ENCODE measurements at regions not wholly inside any gene's neighbourhood (a gene's known extent, or its start where the extent isn't known, plus 50 kb on each side); places are given as distances from the start of the nearest gene placed in this dataset.
"Not testable (repeated sequence)": the region's sequence is repeated elsewhere in the genome, so short reads cannot be mapped to it uniquely, and the experiment has no call there.

DNA sequence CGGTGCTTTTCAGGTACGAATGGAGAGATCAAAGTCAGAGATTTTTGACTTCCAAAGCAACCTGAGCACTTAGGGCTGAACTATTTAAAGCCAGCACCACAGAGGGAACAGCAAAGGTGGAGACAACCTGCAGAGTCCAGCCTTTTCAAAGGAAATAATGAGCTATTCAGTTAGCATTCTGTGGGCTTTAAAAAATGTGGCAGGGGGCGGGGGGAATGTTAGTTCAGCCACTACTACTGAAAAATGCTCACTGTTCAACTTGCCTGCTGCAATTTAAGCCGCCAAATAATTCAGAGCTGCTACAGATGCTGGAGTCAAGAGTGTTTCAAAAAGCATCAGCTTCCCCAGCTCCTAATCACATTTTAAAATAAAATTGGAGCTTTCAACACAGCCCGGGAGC, 473.3 kb upstream of the PLXNA2 start:
- DNase-seq (ENCODE audit: low spot score) = no peak

DNA sequence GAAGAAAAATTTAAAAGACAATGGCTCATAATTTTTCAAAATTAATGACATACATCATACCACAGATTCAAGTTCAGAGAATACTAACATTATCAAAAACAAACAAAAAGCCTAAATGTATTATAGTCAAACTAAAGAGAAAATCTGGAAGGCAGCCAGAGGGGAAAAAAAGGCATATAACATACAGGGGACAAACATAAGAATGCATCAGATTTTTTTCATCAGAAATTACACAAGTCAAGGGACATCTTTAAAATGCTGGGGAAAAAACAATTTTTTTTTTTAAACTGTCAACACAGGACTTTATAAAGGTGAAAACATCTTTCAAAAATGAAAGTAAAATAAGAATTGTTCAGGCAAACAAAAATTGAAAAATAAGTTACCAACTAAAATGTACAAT, 478.4 kb upstream of the PLXNA2 start:
- DNase-seq (ENCODE audit: low spot score) = no peak

DNA sequence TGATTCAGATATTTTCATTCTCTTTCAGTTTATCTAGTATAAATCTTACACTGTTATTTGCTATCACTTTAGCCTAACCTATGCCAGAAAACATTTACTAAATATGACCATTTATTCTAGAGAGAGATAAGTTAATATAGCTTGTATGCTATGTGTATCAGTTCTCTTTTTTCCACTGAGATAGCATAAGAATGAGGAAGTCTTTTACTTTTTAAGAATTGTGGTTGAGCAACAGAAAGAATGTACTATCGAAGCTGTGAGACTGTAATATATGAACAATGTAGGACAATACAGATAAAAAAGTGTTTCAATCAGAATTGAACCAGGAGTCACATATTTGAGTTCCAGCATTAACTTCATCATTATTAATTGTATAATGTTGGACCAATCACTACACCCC, 479.9 kb upstream of the PLXNA2 start:
- no peak for DNase-seq (ENCODE audit: low spot score)

DNA sequence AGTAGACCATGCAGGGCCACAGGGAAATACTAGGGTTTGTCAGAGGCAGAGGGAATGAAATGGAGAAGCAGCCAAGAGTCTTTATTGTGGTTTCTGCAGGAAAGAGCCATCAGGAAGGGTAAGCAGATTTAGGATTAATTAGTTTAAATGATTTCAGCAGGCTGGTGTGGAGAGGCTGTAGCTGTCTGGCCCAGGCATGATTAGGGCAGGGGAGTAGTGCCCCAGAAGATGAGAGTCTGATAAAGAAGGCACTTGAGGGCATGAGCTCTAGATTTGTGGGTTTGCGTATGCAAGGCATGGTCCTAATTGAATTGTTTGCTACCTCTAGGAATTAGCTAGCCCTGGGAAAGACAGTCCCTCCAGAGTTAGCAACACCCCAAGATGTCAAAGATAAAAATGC, 484.6 kb upstream of the PLXNA2 start:
- DNase-seq (ENCODE audit: low spot score) = no peak

DNA sequence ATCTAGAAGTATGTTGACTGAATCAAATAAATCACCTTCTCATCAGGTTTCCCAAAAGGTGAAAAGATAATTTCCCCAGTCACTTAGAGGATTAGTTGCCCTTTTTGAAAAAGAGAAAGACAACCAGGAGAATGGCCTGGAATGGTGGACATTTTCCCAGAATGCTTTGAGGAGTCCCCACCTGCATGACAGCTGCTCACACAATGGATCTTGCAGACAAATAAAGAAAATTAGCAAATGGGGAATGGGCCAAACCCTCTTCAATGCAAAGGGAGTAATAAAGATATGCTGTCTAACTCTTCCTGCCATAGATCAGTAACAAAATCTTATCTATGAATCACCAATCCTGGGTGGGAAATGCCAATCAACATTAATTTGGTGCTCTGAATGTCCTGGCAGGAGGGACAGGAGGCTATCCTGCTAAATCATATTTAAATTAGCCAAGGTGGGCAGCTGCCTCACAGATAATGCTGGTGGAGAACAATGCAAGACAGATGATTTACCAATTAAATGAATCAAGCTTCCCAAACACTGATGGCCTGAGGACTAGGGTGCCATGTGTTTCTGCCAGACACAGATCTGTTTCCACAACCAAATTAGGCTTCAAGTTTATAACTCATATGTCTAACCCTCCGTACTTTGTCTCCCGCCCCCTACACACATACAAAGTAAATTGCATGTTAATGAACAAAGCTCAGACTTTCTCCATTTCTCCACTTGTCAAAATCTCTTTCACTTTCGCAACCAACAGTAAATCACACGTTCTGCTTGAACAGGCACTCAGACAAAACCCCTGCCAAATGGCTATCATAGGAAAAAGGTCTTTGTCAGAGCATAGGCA, 488.0 kb upstream of the PLXNA2 start:
- DNase-seq (ENCODE audit: low spot score) = no peak

DNA sequence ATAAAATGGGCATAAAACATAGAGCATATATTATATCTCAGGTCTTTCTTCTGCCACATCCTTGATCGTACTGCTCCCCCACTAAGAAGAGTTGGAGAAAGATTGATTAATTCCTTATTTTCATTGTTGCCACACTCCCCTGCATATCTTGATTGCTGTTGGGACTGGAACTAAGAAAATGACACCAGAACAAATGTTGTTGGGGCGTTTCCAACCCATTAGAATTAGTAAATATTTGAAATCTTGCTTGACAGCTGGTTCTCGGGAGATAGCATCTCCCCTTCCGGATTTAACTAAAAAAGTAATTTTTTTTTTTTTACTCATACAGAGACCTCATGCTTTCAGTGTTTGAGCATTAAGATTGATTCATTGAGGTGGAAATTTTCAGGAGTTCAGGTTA, 493.0 kb upstream of the PLXNA2 start:
- DNase-seq (ENCODE audit: low spot score) = no peak

DNA sequence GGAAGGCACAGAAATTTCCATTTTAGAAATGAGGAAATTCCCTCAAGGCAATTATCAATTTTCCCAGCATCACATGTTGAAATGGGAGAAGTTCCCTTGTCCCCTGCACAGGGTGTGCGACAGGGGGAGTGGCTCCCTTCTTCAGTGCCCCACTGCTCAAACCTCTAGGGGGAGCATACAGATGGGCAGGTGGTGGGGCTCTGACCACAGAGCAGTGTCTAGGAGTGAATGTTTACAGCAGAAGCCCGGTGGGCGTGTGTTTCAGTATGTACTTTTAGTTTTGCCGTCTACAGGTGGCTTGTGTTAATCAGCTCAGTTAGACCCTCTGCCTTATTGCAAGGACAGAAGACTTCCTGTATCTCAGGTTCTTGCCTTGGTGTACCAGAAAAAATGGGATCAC, 493.7 kb upstream of the PLXNA2 start:
- no peak for DNase-seq (ENCODE audit: low spot score)

DNA sequence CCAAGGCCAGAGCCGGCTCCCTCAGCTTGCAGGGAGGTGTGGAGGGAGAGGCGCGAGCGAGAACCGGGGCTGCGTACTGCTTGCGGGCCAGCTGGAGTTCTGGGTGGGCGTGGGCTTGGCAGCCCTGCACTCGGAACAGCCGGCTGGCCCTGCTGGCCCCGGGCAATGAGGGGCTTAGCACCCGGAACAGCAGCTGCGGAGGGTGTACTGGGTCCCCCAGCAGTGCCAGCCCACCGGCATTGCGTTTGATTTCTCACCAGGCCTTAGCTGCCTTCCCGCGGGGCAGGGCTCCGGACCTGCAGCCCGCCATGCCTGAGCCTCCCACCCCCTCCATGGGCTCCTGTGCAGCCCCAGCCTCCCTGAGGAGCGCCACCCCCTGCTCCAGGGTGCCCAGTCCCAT, 495.5 kb upstream of the PLXNA2 start:
- DNase-seq (ENCODE audit: low spot score) = not testable (repeated sequence)

DNA sequence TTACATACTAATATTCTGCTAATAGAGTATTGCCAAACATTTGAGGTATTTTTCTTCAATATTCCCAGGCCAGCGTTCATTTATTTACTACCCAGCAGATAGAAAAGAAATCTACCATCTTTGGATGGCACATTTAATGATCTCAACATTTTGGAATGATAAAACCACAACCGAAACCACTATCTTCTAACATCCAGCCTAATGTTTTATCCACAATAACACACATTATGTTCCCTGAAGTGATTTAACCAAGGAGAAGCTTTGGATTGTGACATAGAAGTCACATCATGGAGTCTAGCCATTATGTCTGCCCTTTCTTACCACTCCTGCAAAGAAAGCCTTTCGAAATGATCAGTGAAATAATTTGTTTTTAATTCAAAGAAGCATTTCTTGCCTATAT, 497.1 kb upstream of the PLXNA2 start:
- DNase-seq (ENCODE audit: low spot score) = no peak

DNA sequence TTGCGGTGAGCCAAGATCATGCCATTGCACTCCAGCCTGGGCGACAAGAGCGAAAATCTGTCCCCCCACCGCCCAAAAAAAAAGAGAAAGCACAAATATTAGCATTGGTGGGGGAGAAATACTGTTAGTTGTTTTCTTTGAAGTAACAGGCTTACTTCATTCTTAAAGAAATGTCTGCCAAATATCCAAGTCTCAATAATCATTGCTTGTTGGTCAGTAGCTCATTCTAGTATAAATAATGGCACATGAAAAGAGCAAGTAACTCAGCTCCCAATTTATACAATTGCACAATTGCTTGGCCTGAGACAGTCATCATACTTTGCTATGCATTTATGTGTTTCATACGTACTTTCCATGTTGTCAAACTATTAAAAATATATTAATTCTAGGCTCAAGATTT, 499.2 kb upstream of the PLXNA2 start:
- no peak for DNase-seq (ENCODE audit: low spot score)

DNA sequence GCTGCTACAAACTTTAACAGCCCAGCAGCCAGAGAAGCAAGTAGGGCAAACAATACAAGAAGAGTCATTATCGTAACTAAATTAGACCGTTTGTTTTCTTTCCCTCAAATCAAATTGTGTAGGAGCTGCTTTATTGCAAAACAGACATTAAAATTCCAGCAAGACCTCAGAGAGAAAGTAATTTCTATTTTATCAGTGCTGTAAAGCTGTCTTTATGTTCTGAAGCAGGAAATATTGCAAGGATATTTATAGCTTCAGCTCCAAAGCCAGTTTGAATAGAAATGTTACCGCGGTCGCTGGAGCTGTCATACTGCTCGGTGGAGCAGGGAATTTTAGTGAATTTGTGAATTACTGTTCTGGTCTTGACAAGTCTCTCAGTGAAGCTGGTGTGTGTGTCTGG, 503.8 kb upstream of the PLXNA2 start:
- no peak for DNase-seq (ENCODE audit: low spot score)

DNA sequence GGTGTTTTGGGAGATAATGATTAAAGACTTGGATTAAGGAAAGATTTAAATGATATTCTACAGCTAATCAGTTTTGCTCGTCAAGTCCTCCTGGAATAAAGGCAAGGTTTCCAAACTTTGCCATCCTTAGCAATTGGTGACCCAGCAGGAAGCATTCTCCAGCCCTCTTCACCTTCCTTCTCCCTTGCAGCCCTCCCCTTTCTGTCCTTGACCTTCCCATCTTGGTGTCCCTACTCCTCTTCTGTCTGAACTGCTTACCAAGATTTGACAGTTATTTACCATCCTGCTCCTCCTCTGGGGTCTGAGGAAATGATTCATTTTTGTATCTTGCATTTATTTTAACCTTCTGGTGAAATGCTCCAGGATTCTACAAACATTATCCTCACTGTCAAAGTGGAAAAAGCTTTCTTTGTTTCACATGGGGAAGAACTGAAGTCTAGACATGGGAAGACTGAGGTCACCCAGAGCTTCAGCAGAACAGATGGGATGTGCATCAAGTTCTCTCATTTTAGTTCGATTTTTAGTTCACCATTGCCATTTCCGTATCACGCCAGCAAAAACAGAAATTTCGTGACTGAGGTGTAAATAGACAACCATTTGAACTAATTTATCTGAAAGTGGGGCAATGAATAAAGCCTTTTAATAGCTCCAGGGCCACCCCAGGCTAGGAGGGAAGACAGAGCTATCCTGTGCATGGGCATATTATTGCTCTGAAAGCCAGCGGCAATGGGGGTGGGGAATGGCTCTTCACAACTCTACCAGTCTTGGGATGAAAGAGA, 504.4 kb upstream of the PLXNA2 start:
- DNase-seq (ENCODE audit: low spot score) = no peak

DNA sequence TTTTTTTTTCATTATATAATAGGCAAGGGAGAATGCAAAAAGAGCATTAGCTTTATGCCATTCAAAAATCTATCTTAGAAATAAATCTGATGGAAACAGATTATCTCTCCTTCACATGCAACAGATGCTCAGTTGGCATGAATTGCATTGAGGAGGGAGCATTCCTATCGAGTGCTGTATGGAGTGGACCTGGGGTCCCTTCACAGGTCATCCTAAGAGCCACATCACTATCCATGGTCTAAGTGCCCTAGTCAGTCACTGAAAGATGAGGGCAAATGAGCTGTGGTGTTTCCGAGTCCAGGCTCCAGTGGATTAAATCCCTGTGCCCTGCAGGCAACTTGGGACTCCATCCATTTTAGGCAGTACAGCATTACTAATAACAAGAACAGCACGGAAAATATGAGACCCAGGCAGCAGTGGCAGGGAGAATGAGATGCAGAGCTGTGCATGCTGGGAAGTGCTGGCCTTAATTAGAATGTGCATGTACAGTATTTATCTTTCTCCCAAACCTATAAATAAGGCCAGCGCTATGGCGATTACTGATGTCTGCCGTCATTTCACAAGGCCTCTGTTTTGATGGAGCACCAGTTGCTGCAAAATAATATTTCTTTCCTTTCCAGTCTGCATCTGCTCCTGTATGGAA, 512.3 kb upstream of the PLXNA2 start:
- no peak for DNase-seq (ENCODE audit: low spot score)

DNA sequence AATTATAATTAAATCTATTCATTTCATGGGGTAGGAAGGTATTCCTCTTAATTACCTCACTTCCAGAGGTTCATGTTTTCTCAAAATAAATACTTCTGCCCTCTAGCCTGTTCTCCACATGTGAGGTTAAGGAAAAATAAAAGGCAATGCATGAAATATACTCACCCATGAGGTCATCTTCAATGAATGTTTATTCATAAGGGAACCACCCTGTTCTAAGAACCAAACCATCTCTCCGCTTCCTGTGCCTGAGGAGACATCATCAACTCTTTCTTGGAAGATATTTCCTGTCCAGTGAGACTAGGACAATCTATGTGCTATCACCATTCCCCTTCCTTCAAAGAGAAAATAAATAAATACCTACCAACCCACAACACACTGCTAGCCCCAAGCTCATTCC, 513.7 kb upstream of the PLXNA2 start:
- no peak for DNase-seq (ENCODE audit: low spot score)

DNA sequence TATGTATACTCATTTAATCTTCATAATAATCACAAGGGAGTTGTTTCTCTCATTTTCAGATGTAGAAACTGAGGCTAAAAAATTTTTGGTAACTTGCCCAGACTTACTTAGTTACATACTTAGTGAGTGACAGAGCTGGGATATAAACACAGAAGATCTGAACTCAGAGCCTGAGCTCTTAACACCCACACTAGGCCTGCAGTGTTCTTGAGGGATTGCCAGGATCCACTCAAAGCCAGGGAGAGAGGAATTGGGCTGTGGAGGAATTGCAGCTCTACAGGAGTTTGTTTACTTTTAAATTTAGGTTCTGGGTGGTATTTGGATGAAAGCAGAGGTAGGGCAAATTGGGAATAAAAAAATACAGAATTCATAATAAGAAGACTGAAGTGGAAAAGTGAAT, 515.1 kb upstream of the PLXNA2 start:
- no peak for DNase-seq (ENCODE audit: low spot score)

DNA sequence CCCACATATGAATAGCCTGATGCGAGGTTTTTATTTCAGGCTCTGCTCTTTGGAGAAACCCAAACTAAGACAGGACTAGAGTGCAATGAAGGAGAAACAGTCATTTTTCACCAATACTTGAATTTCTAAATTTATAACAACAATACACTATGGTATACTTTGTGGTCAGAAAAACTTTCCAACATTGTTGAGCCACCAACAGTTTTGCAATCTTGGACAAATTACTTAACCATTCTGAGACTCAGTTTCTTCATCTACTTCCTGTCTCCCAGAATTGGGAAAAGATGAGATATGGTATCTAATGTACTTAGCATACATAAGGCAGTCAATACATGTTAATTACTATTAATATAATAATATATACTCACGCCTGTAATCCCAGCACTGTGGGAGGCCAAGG, 519.8 kb upstream of the PLXNA2 start:
- DNase-seq (ENCODE audit: low spot score) = no peak

DNA sequence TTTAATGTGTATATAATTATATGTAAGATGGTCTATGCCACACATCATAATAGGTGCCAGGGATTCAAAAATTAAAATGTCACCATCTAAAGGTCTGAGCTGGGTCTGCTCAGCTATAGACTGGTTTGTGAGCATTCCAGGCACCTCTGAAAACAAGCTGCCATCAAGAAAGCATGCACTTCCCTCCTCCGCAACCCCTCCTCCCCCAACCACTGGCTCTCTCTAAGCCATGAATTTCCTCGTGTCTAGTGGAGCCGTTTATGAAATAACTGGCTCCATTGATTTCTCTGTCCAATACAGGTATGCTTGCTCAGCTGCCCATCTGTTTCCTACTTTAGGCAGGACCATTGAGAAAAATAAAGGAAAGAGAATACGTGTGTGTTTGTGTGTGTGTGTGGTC, 522.6 kb upstream of the PLXNA2 start:
- DNase-seq (ENCODE audit: low spot score) = no peak

DNA sequence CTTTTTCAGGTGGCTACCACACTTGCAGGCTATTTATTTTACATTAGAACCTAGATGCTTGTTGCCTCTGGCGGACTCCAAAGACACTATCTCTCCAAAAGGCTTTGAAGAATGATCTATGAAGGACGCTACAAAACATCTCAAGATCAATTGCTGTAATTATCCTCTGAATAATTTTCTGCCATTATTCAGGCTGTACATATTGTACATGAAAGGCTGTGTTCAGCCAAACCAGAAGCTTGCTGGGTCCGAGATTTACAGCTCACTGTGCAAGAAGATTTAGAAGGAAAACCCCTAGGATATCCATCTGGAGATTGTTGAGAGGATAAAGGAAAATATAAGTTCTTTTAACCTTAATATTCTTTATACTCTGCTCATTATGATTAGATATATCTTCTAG, 523.6 kb upstream of the PLXNA2 start:
- no peak for DNase-seq (ENCODE audit: low spot score)

DNA sequence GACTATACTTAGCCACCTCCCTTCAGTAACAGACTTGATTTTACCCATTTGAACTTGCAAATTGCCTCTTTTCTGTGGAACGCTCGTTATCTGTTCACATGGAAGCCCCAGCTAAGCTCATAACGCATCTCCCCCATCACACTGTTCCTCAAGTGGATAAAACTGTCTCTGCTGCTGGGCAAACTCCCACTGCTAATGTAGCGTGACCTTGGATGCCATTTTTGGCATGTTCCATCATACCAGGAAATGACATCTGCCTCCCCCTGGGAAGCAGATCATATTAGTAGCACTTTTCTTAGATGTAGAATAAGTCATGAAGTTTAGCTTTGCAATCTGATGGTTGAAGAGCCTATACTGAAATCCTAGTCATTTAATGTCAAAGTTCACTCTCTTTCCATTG, 528.7 kb upstream of the PLXNA2 start:
- no peak for DNase-seq (ENCODE audit: low spot score)

DNA sequence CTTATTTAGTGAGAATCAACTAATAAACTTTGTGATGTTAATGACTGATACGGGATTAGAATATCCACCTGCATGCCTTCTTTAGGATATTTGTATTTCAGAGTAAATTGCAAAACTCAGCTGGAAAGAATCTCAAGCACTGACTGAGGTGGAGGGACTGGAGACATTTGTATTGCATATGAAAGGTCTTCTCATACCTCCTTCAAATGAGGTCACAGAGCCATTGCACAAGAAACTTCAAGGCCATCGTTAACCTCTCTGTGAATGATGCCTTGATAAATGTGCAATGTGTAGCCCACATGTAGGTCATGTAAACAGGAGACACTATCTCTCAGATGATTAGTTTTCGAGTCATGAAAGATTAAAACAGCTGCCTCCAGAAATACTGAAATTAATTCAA, 531.7 kb upstream of the PLXNA2 start:
- DNase-seq (ENCODE audit: low spot score) = no peak

DNA sequence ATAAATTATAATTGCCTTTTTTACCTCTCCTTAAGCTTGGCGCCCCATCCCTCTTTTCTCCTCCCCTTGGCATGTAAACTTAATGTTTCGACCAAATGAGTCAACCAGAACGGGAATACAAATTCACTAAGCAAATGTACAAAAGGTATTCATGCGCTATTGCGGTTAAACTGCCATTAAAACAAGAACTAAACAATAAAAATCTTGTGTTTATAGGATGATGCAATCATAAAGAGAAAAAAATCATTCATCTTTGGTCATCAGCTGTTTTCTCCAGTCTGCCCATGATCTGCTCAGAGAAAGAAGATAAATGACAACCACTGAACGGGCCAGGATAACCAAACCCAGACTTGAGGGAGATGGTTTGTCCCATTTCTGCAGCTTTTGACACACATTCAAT, 534.2 kb upstream of the PLXNA2 start:
- no peak for DNase-seq (ENCODE audit: low spot score)

DNA sequence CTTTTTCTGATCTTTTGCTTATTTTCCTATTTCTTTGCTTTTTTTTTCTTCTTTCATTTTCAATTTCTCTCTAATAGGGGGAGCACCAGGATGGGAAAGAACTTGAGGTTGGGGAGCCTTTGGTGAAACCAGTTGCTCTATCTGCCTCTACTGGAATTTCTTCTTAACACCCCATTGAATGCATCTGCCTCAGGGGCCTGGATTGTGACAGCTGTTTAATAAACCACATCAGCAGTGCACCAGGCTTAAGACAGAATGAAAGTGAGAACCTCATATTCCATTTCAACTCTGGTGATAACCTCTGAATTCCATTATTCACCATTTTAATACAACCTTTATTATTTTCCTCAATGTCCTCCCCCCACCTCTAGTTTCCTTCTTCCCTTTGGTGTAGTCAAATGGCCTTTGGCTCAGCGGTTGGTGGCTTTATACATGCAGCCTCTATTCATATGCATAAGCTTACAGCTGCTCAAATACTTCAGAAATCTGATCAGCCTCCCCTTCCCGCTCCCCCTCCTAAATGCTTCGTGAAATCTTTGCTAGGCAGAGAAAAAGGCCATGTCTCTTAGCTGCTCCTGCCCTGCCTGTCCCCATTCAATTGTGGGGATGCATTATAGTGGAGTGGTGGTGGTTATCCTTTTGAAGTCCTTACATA, 537.3 kb upstream of the PLXNA2 start:
- DNase-seq (ENCODE audit: low spot score) = no peak

DNA sequence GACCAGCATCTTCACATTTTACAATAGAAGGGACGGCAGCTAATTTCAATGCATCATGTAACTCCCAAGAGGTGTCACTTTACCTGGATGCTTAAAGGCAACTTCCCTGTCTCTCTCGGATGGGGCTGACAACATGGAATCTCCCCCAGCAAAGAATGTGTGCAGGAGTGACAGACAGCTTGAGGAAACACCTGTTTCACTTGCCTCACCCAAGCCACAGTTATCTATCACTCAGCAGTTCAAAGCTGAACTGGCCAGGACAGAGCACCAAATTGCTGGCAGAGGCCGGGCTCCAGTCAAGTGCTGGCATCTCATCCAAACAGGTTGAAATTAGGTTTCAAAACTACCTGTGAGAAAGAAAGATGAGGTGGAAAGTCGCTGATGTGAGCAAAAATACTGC, 538.0 kb upstream of the PLXNA2 start:
- no peak for DNase-seq (ENCODE audit: low spot score)

Measured in CD4-positive, alpha-beta T cell treated with Interleukin-15 for 4 hours (primary cell).